Effector memory CD8-positive, alpha-beta T cell (primary cell): ENCODE measurements at regions not wholly inside any gene's neighbourhood (a gene's known extent, or its start where the extent isn't known, plus 50 kb on each side); places are given as distances from the start of the nearest gene placed in this dataset.

Experiments used
- ATAC-seq: fragments of 150-1000 bp; cut with Tn5 transposase; replicated peaks from 2 replicates; pipeline ENCODE4 v1.10.0; 2021; ENCODE audit warnings: mild to moderate bottlenecking, moderate library complexity
- DNase-seq, 3 experiments: peaks; one replicate each; pipeline ENCODE4 v3.0.0; 2021
- H3K27ac Mint-ChIP-seq, 2 donors: one replicate each; pipeline ENCODE4 v1.8.0; 2022; ENCODE audit warnings: mild to moderate bottlenecking in 2 of 2, mixed read lengths in 2 of 2, moderate library complexity in 2 of 2
- H3K27me3 Mint-ChIP-seq, 2 donors: one replicate each; pipeline ENCODE4 v1.8.0; 2022; ENCODE audit warnings: mixed read lengths in 2 of 2
- H3K36me3 Mint-ChIP-seq: one replicate; pipeline ENCODE4 v1.8.0; 2022; ENCODE audit warnings: mild to moderate bottlenecking, moderate library complexity, mixed read lengths; ENCODE audit not compliant: insufficient read depth
- H3K4me1 Mint-ChIP-seq, 2 donors: one replicate each; pipeline ENCODE4 v1.8.0; 2022; ENCODE audit warnings: low read depth in 2 of 2, mixed read lengths in 2 of 2
- H3K4me3 Mint-ChIP-seq, 2 donors: one replicate each; pipeline ENCODE4 v1.8.0; 2022; ENCODE audit warnings: mild to moderate bottlenecking in 2 of 2, mixed read lengths in 2 of 2, moderate library complexity in 2 of 2
- H3K9me3 Mint-ChIP-seq, 2 donors: one replicate each; pipeline ENCODE4 v1.8.0; 2022; ENCODE audit warnings: mixed read lengths in 2 of 2

DNA sequence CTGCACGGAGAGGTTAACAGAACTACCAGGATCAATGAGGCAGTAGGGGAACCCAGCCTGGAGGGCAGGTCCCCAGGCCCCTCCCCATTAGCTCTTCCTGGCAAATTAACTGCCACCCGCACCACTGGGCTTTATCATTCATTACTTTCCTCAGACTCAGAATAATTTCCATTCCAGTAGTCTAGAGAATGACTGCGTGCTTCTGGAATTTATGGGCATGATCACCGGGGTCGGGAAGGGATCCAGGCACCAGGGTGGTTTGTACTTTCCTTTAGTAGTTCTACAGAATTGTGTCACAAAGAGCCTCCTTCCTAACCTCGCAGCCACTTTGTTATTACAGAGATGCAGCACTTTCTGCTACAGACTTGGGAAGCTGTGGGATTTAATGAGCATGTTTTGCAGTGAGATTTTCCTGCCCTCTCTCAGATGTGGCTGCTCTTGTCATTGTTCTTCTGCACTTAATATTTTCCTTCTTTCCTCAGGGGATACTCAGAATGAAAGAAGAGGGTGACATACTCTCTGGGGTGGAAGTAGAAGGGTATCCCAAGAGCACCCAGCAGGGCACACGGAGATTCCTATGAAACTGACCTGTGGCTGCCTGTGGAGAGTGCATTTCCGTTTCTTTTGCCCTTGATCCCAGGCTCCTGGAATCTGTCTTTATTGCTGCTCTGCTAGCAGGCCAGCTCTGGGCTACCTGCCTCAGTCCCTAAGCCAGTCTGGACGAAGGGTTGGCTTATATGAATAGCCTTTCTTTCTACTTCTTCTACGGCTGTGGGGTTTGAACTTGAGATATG is 285.0 kb upstream of the SLC10A2 start:
- DNase-seq (no peak), ATAC-seq (no peak)
- Mint-ChIP-seq H3K4me1 (no peaks in the 10 kb centered on the region), H3K27ac (no peak overlapping the region), H3K9me3 (peaks cover 5 to 19% of the 10 kb centered on the region in 2 donors), H3K27me3 (no peaks in the 10 kb centered on the region), H3K4me3 (no peak overlapping the region), H3K36me3 (no peaks in the 10 kb centered on the region)

DNA sequence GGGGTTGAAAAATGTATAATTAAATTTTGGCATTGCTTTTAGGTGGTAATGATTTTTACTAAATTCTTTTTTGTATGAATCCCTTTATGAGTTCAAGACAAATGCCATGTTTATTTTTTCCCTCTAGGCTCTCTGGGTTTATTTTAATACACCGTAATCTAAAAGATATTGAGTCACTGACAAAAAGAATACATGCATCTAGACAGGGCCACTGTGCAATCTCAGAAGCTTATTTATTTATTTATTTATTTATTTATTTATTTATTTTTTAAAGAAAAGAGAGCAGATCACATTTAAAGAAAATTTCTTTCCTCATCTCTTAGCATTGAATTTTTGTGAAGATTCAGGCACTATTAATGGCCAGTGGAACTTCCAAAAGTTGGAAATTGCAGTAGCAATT is 283.9 kb upstream of the SLC10A2 start:
- Mint-ChIP-seq H3K9me3 (peaks cover 5 to 24% of the 10 kb centered on the region in 2 donors), H3K4me1 (no peaks in the 10 kb centered on the region), H3K27me3 (no peaks in the 10 kb centered on the region), H3K27ac (no peak overlapping the region), H3K4me3 (no peak overlapping the region), H3K36me3 (no peaks in the 10 kb centered on the region)
- DNase-seq, result no peak
- no peak for ATAC-seq

DNA sequence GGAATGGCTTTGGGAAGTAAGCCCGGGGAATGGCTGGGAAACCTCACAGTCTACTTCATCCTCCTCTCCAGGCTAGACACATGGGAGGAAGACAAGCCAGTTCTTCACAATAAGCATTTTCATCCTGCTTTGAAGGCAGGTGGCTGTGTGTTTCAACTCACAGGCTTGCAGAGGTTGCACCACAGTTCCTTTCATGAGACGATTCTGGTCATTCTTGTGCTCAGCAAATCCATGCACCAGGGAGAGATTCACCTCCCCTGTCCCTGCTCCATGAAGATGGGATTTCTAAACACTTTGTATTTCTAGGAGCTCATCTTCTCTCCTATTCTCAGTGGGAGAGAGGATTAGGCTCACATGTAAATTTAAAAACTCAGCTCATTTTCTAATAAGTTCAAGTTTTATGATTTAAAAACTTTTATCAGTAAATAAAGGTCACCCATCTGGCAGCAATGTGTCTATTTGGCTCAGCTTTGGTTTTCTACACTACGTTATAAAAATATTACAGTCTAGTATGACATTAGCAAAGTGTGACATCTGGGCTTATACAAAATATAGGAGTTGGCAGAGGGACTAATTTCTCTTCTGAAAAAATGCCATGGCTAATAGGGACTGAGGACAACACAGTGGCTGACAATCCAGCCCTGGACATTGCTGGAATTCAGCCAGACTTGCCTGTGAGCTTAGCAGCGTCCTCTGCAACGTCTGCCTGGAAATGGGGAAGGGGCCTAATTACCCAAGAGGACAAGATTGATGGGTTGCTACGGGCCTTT is 283.2 kb upstream of the SLC10A2 start:
- Mint-ChIP-seq H3K9me3 (peaks cover 5 to 28% of the 10 kb centered on the region in 2 donors), H3K4me3 (no peak overlapping the region), H3K27ac (no peak overlapping the region), H3K4me1 (no peaks in the 10 kb centered on the region), H3K27me3 (no peaks in the 10 kb centered on the region), H3K36me3 (no peaks in the 10 kb centered on the region)
- no peak for DNase-seq
- ATAC-seq, result no peak

DNA sequence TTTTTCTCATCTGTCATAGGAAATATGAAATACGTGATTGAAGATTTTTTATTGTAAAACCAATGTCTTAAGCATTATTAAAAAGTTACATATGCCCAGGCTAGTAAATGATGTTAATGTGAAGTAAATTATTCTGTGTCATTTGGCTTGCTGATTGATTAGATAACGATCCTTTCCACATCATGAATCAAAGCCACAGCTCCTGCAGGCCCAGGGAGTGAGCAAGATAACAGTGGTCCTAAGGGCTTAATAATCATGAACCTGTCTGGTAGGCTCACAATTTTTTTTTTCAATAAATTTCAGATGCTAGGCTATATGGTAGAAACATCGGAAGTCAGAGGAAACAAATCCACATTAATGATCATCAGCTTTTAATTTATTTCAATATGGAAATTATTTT is 269.0 kb upstream of the SLC10A2 start:
- no peak overlapping the region for H3K27ac Mint-ChIP-seq

DNA sequence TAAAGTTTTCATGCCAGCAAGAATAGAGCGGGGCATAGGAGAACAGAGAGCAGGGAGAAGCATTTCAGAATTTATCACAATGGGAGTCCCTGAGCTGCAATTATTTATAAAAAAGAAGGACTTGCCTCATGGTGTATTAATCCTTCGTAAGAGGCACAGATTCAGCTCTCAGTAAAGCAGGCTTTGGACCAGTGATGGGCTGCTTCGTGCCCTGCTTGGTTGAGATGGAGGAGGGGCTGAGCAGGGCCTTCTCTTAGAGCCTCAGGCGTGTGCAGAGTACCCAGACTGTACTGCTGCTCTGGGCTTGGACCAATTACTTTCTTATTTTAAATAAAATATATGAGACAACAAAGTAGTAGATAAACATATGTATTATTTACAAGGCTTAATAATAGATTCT is 265.7 kb upstream of the SLC10A2 start:
- DNase-seq, result no peak
- Mint-ChIP-seq H3K9me3 (peaks cover 0 to 2% of the 10 kb centered on the region in 2 donors), H3K27ac (no peak overlapping the region), H3K4me1 (no peaks in the 10 kb centered on the region), H3K4me3 (no peak overlapping the region), H3K36me3 (no peaks in the 10 kb centered on the region), H3K27me3 (no peaks in the 10 kb centered on the region)
- ATAC-seq, result no peak

More for the DNA sequence above, 269.0 kb upstream of the SLC10A2 start:
- ATAC-seq (no peak), DNase-seq (no peak)
- Mint-ChIP-seq H3K4me1 (no peaks in the 10 kb centered on the region), H3K27me3 (no peaks in the 10 kb centered on the region), H3K36me3 (no peaks in the 10 kb centered on the region), H3K4me3 (no peak overlapping the region), H3K9me3 (peaks cover 4% of the 10 kb centered on the region in 2 donors)

DNA sequence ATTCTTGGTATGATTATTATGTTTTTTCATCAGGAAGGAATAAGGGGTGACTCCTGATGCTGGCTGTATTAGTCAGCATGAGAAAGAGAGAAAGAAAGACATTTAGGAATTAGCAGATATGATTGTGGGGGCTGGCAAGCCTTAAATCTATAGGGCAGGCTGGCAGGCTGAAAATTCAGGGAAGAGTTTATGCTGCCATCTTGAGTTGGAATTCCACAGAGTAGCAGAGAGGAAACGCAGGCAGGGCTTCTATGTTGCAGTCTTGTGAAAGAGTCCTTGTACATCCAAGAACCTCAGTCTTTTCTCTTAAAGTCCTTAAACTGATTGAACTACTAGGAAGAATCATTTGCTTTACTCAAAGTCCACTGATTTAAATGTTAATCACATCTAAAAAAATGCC is 262.7 kb upstream of the SLC10A2 start:
- Mint-ChIP-seq H3K4me1 (no peaks in the 10 kb centered on the region), H3K36me3 (no peaks in the 10 kb centered on the region), H3K4me3 (no peak overlapping the region), H3K9me3 (peaks cover 0 to 5% of the 10 kb centered on the region in 2 donors), H3K27me3 (no peaks in the 10 kb centered on the region), H3K27ac (no peak overlapping the region)
- ATAC-seq, result no peak
- DNase-seq, result no peak

DNA sequence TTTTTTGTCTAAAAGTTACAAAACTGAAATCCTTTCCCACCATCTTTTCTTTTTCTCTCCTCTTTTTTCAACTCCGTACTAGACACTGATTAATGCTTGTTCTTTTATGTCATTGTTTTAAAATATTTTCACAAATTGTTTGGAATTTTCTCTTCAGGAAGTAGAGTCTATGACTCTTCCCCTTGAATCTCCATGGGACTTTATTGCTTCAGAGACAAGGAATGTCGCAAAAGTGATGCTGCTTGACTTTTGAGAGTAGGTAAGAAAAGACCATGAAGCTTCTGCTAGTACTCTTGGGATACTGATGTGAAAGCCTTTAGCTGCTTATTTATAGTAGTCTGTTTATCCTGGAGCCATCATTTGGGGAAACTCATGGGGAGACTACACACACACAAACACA is 260.1 kb upstream of the SLC10A2 start:
- Mint-ChIP-seq H3K4me1 (no peaks in the 10 kb centered on the region), H3K36me3 (no peaks in the 10 kb centered on the region), H3K27me3 (no peaks in the 10 kb centered on the region), H3K27ac (no peak overlapping the region), H3K4me3 (no peak overlapping the region), H3K9me3 (peaks cover 0 to 7% of the 10 kb centered on the region in 2 donors)
- no peak for DNase-seq
- ATAC-seq, result no peak

DNA sequence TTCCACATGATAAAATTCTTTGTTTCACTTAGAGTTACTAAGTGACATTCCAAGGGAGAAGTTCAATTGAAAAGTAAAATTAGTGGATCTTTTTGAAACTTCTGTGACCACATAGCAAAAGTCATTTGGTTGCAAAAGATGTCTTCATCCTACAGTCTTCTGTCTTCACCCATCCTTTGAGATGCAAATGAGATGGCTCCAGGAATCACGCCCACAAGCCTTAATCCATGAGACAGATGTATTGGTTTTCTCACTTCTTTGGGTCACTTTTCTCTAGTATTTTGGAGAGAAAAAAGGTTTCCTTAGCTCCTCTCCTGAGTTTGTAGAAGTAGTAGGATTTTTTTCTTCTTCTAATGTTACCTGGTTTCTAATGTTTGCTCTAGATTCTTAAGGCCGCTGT is 259.5 kb upstream of the SLC10A2 start:
- H3K36me3 Mint-ChIP-seq, result no peaks in the 10 kb centered on the region
- no peaks in the 10 kb centered on the region for H3K27me3 Mint-ChIP-seq
- H3K27ac Mint-ChIP-seq, result no peak overlapping the region
- H3K4me3 Mint-ChIP-seq, result no peak overlapping the region
- H3K4me1 Mint-ChIP-seq, result no peaks in the 10 kb centered on the region
- no peak for DNase-seq
- no peak for ATAC-seq
- H3K9me3 Mint-ChIP-seq, result peaks cover 0 to 7% of the 10 kb centered on the region in 2 donors

DNA sequence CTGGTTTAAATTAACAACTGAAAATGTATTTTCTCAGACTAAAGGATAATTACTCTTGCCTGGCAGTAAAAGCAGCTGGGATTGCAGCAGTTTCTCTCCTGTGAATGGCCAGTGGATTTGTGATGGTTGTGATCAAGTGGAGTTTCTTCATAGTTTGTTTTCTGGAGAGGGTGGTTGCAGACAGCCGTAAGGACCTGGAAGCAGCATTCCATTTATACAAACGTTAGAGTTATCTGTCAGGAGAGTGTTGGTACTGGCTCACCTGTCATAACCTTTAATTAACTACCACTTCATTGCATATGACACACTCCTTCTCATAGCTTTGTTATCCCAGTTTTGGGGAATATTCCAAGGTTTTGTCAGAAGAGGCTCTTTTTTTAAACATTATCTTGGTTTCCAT is 258.4 kb upstream of the SLC10A2 start:
- H3K36me3 Mint-ChIP-seq, result no peaks in the 10 kb centered on the region
- no peak overlapping the region for H3K4me3 Mint-ChIP-seq
- H3K27me3 Mint-ChIP-seq, result no peaks in the 10 kb centered on the region
- ATAC-seq (no peak), DNase-seq (no peak)
- H3K27ac Mint-ChIP-seq, result no peak overlapping the region
- peaks cover 0 to 7% of the 10 kb centered on the region in 2 donors for H3K9me3 Mint-ChIP-seq
- no peaks in the 10 kb centered on the region for H3K4me1 Mint-ChIP-seq

DNA sequence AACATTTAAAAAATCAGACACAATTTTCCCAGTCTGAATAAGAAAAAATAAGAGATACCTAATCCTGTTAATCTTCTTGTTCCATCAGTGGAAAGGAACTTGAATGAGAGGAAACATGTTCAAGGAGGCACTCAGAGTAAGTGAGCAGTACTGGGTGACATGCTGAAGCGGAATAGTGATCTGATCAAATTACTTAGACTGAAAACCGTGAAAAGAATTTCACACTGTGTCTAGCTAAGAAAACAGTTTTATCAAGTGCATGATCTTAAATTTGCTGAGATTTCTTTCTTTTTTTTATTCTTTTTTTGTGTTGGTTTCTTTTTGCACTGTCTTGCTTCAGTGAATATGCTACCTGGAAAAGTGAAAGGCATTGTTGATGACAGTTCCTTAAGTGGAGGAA is 249.5 kb upstream of the SLC10A2 start:
- Mint-ChIP-seq H3K27ac (no peak overlapping the region), H3K4me3 (no peak overlapping the region), H3K27me3 (no peaks in the 10 kb centered on the region), H3K36me3 (no peaks in the 10 kb centered on the region), H3K4me1 (no peaks in the 10 kb centered on the region), H3K9me3 (peaks cover 0 to 8% of the 10 kb centered on the region in 2 donors)
- ATAC-seq (no peak), DNase-seq (no peak)

DNA sequence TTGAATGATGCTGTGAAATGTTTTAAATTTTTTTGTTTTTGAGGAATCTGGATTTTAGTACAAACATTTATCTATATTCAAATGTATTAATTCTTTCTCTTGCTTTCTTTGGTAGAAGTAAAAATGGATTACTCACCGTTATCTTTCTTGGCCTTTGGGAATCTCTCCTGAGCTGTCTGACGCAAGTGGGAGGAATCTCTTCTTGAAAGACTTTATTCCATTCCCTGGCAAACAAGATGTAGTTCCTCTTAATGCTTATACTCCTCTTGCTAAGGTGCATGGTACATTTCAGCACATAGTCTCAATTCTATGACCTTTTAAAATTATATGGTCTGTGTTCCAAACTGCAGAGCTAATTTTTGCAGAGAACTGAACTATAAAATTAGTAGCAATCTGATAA is 246.2 kb upstream of the SLC10A2 start:
- no peaks in the 10 kb centered on the region for H3K36me3 Mint-ChIP-seq
- ATAC-seq (no peak), DNase-seq (no peak)
- peaks cover 11 to 17% of the 10 kb centered on the region in 2 donors for H3K9me3 Mint-ChIP-seq
- no peak overlapping the region for H3K27ac Mint-ChIP-seq
- no peaks in the 10 kb centered on the region for H3K27me3 Mint-ChIP-seq
- no peaks in the 10 kb centered on the region for H3K4me1 Mint-ChIP-seq
- H3K4me3 Mint-ChIP-seq, result no peak overlapping the region

DNA sequence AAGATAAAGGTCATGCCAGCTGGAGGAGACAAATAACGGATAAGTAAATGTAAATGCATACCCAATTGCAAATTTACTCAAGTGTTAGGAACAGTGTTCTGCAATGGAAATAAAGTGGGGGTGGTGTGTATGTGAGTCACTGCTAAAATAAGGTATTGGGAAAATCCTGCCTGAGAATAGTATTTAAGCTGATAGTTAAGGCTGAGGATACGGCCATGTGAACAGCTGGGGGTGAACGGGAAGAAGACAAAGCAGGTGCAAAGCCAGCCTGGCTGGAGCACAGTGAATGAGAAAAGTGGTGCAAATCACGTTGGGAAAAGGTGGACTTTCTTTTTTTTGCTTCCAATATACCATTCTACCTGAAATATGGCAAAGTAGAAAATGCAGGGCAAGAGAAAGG is 242.4 kb upstream of the SLC10A2 start:
- DNase-seq (no peak), ATAC-seq (no peak)
- Mint-ChIP-seq H3K4me1 (no peaks in the 10 kb centered on the region), H3K4me3 (no peak overlapping the region), H3K36me3 (no peaks in the 10 kb centered on the region), H3K27me3 (no peaks in the 10 kb centered on the region), H3K27ac (no peak overlapping the region), H3K9me3 (peaks cover 12 to 17% of the 10 kb centered on the region in 2 donors)

DNA sequence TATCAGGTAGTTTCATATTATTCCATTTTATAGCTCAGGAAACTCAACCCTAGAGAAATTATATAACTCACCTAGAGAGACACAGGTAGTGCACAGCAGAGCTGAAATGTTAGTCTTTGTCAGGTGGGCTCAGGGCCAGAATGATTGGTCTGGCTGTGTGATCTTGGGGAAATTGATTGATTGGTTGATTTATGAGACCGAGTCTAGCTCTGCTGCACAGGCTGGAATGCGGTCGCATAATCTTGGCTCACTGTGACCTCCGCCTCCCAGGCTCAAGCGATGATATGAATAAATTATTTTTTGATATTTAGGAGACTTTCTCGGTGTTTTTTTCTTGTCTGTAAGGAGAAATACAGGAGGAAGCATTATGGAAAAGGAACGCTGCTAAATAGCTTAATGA is 239.9 kb upstream of the SLC10A2 start:
- no peaks in the 10 kb centered on the region for H3K4me1 Mint-ChIP-seq
- no peak overlapping the region for H3K4me3 Mint-ChIP-seq
- no peaks in the 10 kb centered on the region for H3K27me3 Mint-ChIP-seq
- peaks cover 12 to 17% of the 10 kb centered on the region in 2 donors for H3K9me3 Mint-ChIP-seq
- no peak overlapping the region for H3K27ac Mint-ChIP-seq
- no peaks in the 10 kb centered on the region for H3K36me3 Mint-ChIP-seq
- ATAC-seq (no peak), DNase-seq (no peak)

DNA sequence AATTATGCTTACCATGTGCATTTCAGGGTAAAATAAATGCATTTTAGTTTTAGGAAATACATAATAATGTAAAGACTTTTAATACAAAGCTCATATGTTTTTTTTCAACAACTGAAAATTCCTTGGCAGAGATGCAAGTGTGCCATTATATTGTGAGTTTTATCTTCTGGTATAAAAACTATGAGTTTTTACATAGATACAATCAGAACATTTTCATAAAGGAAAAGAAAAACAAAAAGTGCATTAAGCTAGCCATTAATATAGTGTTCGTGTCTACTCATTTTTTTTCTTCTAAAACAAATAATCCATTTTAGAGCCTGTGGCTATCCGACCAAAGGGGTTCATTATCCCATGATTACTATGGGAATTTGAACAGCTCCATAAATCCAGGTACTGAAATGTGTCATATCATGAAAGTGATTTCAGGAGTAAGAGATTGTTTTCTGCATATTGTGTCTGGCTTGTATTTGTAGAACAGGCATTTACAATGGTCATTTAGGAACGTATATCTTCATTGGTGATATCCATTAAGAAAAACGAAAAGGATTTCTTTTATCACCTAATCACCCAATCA is 236.9 kb upstream of the SLC10A2 start:
- DNase-seq, result no peak
- Mint-ChIP-seq H3K27ac (no peak overlapping the region), H3K27me3 (no peaks in the 10 kb centered on the region), H3K36me3 (no peaks in the 10 kb centered on the region), H3K9me3 (peaks cover 1 to 6% of the 10 kb centered on the region in 2 donors), H3K4me3 (no peak overlapping the region), H3K4me1 (no peaks in the 10 kb centered on the region)
- ATAC-seq, result no peak
